ENCODE measurements at regions not wholly inside any gene's neighbourhood (a gene's known extent, or its start where the extent isn't known, plus 50 kb on each side); places are given as distances from the start of the nearest gene placed in this dataset.

- ATAC-seq, result no peak
- TF ChIP-seq ARNTL (CRISPR knock-in tag; IDR thresholded peaks at IDR 0.05; ENCODE audit: borderline replicate concordance, low read depth) (no peak), RARB (CRISPR knock-in tag; IDR thresholded peaks at IDR 0.05) (no peak), TCF4 (CRISPR knock-in tag; IDR thresholded peaks at IDR 0.05; ENCODE audit: borderline replicate concordance) (no peak), POU6F1 (CRISPR knock-in tag; IDR thresholded peaks at IDR 0.05; ENCODE audit: borderline replicate concordance, low read depth) (no peak), SNAI2 (CRISPR knock-in tag; IDR thresholded peaks at IDR 0.05) (no peak), GLIS3 (CRISPR knock-in tag; IDR thresholded peaks at IDR 0.05) (no peak), ZNF70 (CRISPR knock-in tag; IDR thresholded peaks at IDR 0.05) (no peak), ZC3H10 (CRISPR knock-in tag; IDR thresholded peaks at IDR 0.05) (no peak), ZFP3 (CRISPR knock-in tag; IDR thresholded peaks at IDR 0.05) (no peak), ISL1 (CRISPR knock-in tag; IDR thresholded peaks at IDR 0.05) (no peak), PATZ1 (CRISPR knock-in tag; IDR thresholded peaks at IDR 0.05; ENCODE audit: borderline replicate concordance) (no peak), CSRNP3 (CRISPR knock-in tag; IDR thresholded peaks at IDR 0.05) (no peak), OSR1 (CRISPR knock-in tag; IDR thresholded peaks at IDR 0.05) (no peak), CSDC2 (CRISPR knock-in tag; IDR thresholded peaks at IDR 0.05) (no peak)
Measured at GRCh38 chr10:9097991-9098306, 1043.5 kb downstream of the GATA3 start.

GRCh38 chr10:9102026-9102425 is 1047.5 kb downstream of the GATA3 start:
- TF ChIP-seq PATZ1 (CRISPR knock-in tag; IDR thresholded peaks at IDR 0.05; ENCODE audit: borderline replicate concordance), result no peak
- TF ChIP-seq ESRRG (CRISPR knock-in tag; IDR thresholded peaks at IDR 0.05), result no peak
- TF ChIP-seq ISL1 (CRISPR knock-in tag; IDR thresholded peaks at IDR 0.05), result no peak
- no peak for TF ChIP-seq ARNTL (CRISPR knock-in tag; IDR thresholded peaks at IDR 0.05; ENCODE audit: borderline replicate concordance, low read depth)
- no peak for ATAC-seq

- peak; percentile 90 for TF ChIP-seq ZFP3 (CRISPR knock-in tag; IDR thresholded peaks at IDR 0.05)
- TF ChIP-seq ZNF8 (CRISPR knock-in tag; IDR thresholded peaks at IDR 0.05), result no peak
- TF ChIP-seq ARNTL (CRISPR knock-in tag; IDR thresholded peaks at IDR 0.05; ENCODE audit: borderline replicate concordance, low read depth), result no peak
- no peak for TF ChIP-seq ZNF565 (CRISPR knock-in tag; conservative IDR thresholded peaks at IDR 0.05; ENCODE audit: low read depth)
- TF ChIP-seq PATZ1 (CRISPR knock-in tag; IDR thresholded peaks at IDR 0.05; ENCODE audit: borderline replicate concordance), result no peak
- TF ChIP-seq POU6F1 (CRISPR knock-in tag; IDR thresholded peaks at IDR 0.05; ENCODE audit: borderline replicate concordance, low read depth), result no peak
- peak; percentile 93 for TF ChIP-seq ISL1 (CRISPR knock-in tag; IDR thresholded peaks at IDR 0.05)
- TF ChIP-seq CREB5 (CRISPR knock-in tag; IDR thresholded peaks at IDR 0.05; ENCODE audit: low read depth), result peak; percentile 90
- no peak for TF ChIP-seq BACH2 (CRISPR knock-in tag; IDR thresholded peaks at IDR 0.05; ENCODE audit: borderline replicate concordance)
- ATAC-seq, result no peak
Measured at GRCh38 chr10:9103301-9103700, 1048.8 kb downstream of the GATA3 start.
